HepG2 (cell line): ENCODE measurements at regions not wholly inside any gene's neighbourhood (a gene's known extent, or its start where the extent isn't known, plus 50 kb on each side); places are given as distances from the start of the nearest gene placed in this dataset.

Experiments used
- ATAC-seq: fragments of 200-7000 bp; cut with Tn5 transposase; 3 replicates; pipeline ENCODE4 v1.9.1; 2020; ENCODE audit warnings: mild to moderate bottlenecking, moderate library complexity
- BruUV-seq: library from RNA; stranded (reverse); fragments of 400-500 nt; replicated peaks from 2 replicates; lab custom pipeline; 2021; lab: Mats Ljungman, UMichigan
- CTCF ChIA-PET: fragments of 300-600 bp; formaldehyde crosslinking; extraction: SDS; loops from one replicate; lab custom pipeline; 2021; ENCODE audit warnings: low total read pairs, inconsistent platforms, low intra/inter-chr PET ratio; lab: Yijun Ruan, JAX
- POLR2A ChIA-PET: fragments of 350-600 bp; sonication (Branson Sonifier 250); formaldehyde crosslinking; loops from one replicate; lab custom pipeline; 2020; ENCODE audit warnings: antibody characterized with exemption, inconsistent platforms; lab: Yijun Ruan, JAX
- DNase-seq: peaks from one replicate; pipeline ENCODE4 v3.0.0-alpha.2; 2015; ENCODE audit warnings: low spot score
- FAIRE-seq: peaks from 3 replicates; lab custom pipeline; 2011; peaks lifted over from hg19 to GRCh38; lab: Jason Lieb, UNC
- H2AFZ ChIP-seq: one replicate; pipeline ENCODE4 v1.6.1; 2011; ENCODE audit warnings: low read length, inconsistent platforms
- H3K27ac ChIP-seq: fragments of 300-600 bp; 3 replicates; pipeline ENCODE4 v1.8.0; 2011; ENCODE audit warnings: mixed run types, mild to moderate bottlenecking, mixed read lengths, low read length, inconsistent platforms; ENCODE audit not compliant: insufficient read depth; ENCODE audit errors: extremely low read length
- H3K27me3 ChIP-seq, 2 experiments: fragments of 200-600 bp in 1 of 2; 2 replicates in 1 of 2; 3 replicates in 1 of 2; pipeline versions ENCODE4 v1.6.0 to v1.8.0; 2011; ENCODE audit warnings: low read length in 2 of 2, mild to moderate bottlenecking in 2 of 2, moderate library complexity in 2 of 2, inconsistent platforms in 1 of 2; ENCODE audit not compliant: insufficient read depth in 2 of 2, control insufficient read depth in 1 of 2
- H3K36me3 ChIP-seq, 2 experiments: fragments of 200-600 bp in 1 of 2; replicated peaks in 1 of 2; 2 replicates in 1 of 2; 3 replicates in 1 of 2; pipeline versions ENCODE4 v1.5.1 to v1.8.0; 2011; ENCODE audit warnings: low read length in 2 of 2, inconsistent platforms in 1 of 2; ENCODE audit not compliant: insufficient read depth in 2 of 2, control insufficient read depth in 1 of 2
- H3K4me1 ChIP-seq: 2 replicates; pipeline ENCODE4 v1.5.1; 2012; ENCODE audit warnings: low read length, inconsistent platforms; ENCODE audit not compliant: insufficient read depth
- H3K4me2 ChIP-seq: 2 replicates; pipeline ENCODE4 v1.6.0; 2011; ENCODE audit warnings: low read depth, low read length, inconsistent platforms
- H3K4me3 ChIP-seq, 3 experiments: fragments of 200-600 bp in 1 of 3; sonication (generic), shearing (Covaris generic) in 1 of 3; replicated peaks in 1 of 3; 2 replicates each; pipeline ENCODE4 v1.5.1; 2011 to 2016; ENCODE audit warnings: low read length in 3 of 3, inconsistent platforms in 2 of 3, low read depth in 2 of 3, mild to moderate bottlenecking in 2 of 3, control low read depth in 1 of 3, mixed read lengths in 1 of 3; ENCODE audit not compliant: insufficient read depth in 1 of 3
- H3K79me2 ChIP-seq: one replicate; pipeline ENCODE4 v1.6.1; 2011; ENCODE audit warnings: low read length, inconsistent platforms; ENCODE audit not compliant: insufficient read depth
- H3K9ac ChIP-seq: 2 replicates; pipeline ENCODE4 v1.6.0; 2011; ENCODE audit warnings: mild to moderate bottlenecking, low read depth, low read length, inconsistent platforms; ENCODE audit not compliant: insufficient read depth
- H3K9me3 ChIP-seq: 2 replicates; pipeline ENCODE4 v1.5.1; 2012; ENCODE audit warnings: mild to moderate bottlenecking, low read length
- H4K20me1 ChIP-seq: 2 replicates; pipeline ENCODE4 v1.6.0; 2011; ENCODE audit warnings: inconsistent platforms, mild to moderate bottlenecking, low read length, moderate library complexity; ENCODE audit not compliant: insufficient read depth
- AHR ChIP-seq: IDR thresholded peaks from 2 replicates; pipeline ENCODE4 v1.6.1; 2018; ENCODE audit warnings: missing genetic modification reagents, missing compliant biosample characterization
- BRD4 ChIP-seq: sonication (generic); formaldehyde crosslinking; IDR thresholded peaks from 2 replicates; pipeline ENCODE4 v1.4.0; 2020; ENCODE audit warnings: missing genetic modification reagents
- CBFB ChIP-seq: sonication (generic); formaldehyde crosslinking; IDR thresholded peaks from 2 replicates; pipeline ENCODE4 v1.4.0; 2020; ENCODE audit warnings: missing genetic modification reagents
- ETV5 ChIP-seq: IDR thresholded peaks from 2 replicates; pipeline ENCODE4 v1.6.1; 2018; ENCODE audit warnings: missing biosample characterization, missing genetic modification reagents, inconsistent platforms, borderline replicate concordance
- HCFC1 ChIP-seq: fragments of 150-350 bp; IDR thresholded peaks from 2 replicates; pipeline ENCODE4 v1.6.1; 2014; ENCODE audit warnings: low read depth, low read length
- ZNF230 ChIP-seq: sonication (generic); formaldehyde crosslinking; IDR thresholded peaks from 2 replicates; pipeline ENCODE4 v1.4.0; 2020; ENCODE audit warnings: mild to moderate bottlenecking, missing genetic modification reagents
- ZNF337 ChIP-seq: sonication (generic); formaldehyde crosslinking; IDR thresholded peaks from 2 replicates; pipeline ENCODE4 v1.5.1; 2020; ENCODE audit warnings: missing genetic modification reagents, low read depth, mild to moderate bottlenecking, borderline replicate concordance
- ZNF350 ChIP-seq: sonication (generic); formaldehyde crosslinking; IDR thresholded peaks from 2 replicates; pipeline ENCODE4 v1.4.0; 2020; ENCODE audit warnings: mild to moderate bottlenecking, low read depth, missing genetic modification reagents, borderline replicate concordance
- in situ Hi-C: cut with HindIII; loops from 2 replicates; pipeline ENCODE4 v1.10.0; 2017; ENCODE audit warnings: low pct_unique_long_range_greater_than_20kb; ENCODE audit not compliant: extremely low pct_ligation_motif_present
- intact Hi-C: fragments of 100-400 bp; cut with micrococcal nuclease; formaldehyde crosslinking; loops from one replicate; pipeline ENCODE4 v1.10.0; 2022; ENCODE audit not compliant: unreplicated experiment
- TF ChIP-seq, protein P1 (sequence below): sonication (generic); formaldehyde crosslinking; IDR thresholded peaks from 2 replicates; pipeline ENCODE4 v1.4.0; 2020; ENCODE audit warnings: missing genetic modification reagents

DNA sequence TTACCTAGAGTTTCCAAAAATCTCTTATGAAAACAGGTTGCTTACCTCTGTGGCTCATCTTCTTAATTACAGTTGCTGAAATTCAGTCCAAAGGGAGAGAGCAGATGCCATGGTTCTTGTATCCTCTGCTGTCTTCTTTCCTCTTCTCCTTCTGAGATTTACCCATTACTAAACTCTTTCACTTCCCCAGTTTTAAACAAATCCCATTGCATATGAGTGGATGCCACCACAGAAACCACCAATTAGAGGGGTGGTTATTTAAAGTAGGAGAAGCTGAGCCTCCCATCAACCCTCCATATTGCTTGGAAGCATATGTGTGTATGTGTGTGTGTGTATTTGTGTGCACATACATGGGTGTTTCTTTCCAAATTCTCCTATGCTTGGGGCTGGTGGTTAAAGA lies 128.5 kb upstream of the KCNK1 start:
- intact Hi-C loops = no loop called here
- TF ChIP-seq, protein P1, sequence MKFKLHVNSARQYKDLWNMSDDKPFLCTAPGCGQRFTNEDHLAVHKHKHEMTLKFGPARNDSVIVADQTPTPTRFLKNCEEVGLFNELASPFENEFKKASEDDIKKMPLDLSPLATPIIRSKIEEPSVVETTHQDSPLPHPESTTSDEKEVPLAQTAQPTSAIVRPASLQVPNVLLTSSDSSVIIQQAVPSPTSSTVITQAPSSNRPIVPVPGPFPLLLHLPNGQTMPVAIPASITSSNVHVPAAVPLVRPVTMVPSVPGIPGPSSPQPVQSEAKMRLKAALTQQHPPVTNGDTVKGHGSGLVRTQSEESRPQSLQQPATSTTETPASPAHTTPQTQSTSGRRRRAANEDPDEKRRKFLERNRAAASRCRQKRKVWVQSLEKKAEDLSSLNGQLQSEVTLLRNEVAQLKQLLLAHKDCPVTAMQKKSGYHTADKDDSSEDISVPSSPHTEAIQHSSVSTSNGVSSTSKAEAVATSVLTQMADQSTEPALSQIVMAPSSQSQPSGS (CRISPR knock-in tag) = no peak
- no peak for TF ChIP-seq HCFC1
- TF ChIP-seq BRD4 = no peak
- no peak for TF ChIP-seq AHR (CRISPR knock-in tag)
- TF ChIP-seq ZNF350 (CRISPR knock-in tag) = no peak
- TF ChIP-seq CBFB (CRISPR knock-in tag) = no peak
- TF ChIP-seq ZNF337 (CRISPR knock-in tag) = no peak
- no peak for TF ChIP-seq ZNF230 (CRISPR knock-in tag)
- no peak for TF ChIP-seq ETV5 (CRISPR knock-in tag)
- in situ Hi-C loops = no loop called here
- DNase-seq (no peak), ATAC-seq (no peak), FAIRE-seq (no peak)
- Histone ChIP-seq H3K36me3 (no peaks in the 10 kb centered on the region), H3K27ac (no peak overlapping the region), H3K79me2 (no peaks in the 10 kb centered on the region), H2AFZ (no peak overlapping the region), H4K20me1 (no peaks in the 10 kb centered on the region), H3K27me3 (no peaks in the 10 kb centered on the region), H3K9me3 (peaks cover 5% of the 10 kb centered on the region), H3K4me1 (no peaks in the 10 kb centered on the region), H3K9ac (no peak overlapping the region), H3K4me2 (no peak overlapping the region), H3K4me3 (no peak overlapping the region)
- CTCF ChIA-PET = no interaction called here
- POLR2A ChIA-PET = no interaction called here
- no TSS peak for BruUV-seq
